ENCODE measurements at regions not wholly inside any gene's neighbourhood (a gene's known extent, or its start where the extent isn't known, plus 50 kb on each side); places are given as distances from the start of the nearest gene placed in this dataset.
"Not testable (repeated sequence)": the region's sequence is repeated elsewhere in the genome, so short reads cannot be mapped to it uniquely, and the experiment has no call there.

- H3K27me3 ChIP-seq (replicated peaks): no peaks in the 10 kb centered on the region
- H3K4me3 ChIP-seq (ENCODE audit: low read depth, low read length): no peak overlapping the region
- DNase-seq: no peak
- no peak overlapping the region for H3K27ac ChIP-seq
- H3K36me3 ChIP-seq (replicated peaks): no peaks in the 10 kb centered on the region
- in situ Hi-C loops (cut with HindIII; ENCODE audit: low pct_ligation_motif_present, low sequenced_read_pairs): no loop called here
- TF ChIP-seq, protein P1, sequence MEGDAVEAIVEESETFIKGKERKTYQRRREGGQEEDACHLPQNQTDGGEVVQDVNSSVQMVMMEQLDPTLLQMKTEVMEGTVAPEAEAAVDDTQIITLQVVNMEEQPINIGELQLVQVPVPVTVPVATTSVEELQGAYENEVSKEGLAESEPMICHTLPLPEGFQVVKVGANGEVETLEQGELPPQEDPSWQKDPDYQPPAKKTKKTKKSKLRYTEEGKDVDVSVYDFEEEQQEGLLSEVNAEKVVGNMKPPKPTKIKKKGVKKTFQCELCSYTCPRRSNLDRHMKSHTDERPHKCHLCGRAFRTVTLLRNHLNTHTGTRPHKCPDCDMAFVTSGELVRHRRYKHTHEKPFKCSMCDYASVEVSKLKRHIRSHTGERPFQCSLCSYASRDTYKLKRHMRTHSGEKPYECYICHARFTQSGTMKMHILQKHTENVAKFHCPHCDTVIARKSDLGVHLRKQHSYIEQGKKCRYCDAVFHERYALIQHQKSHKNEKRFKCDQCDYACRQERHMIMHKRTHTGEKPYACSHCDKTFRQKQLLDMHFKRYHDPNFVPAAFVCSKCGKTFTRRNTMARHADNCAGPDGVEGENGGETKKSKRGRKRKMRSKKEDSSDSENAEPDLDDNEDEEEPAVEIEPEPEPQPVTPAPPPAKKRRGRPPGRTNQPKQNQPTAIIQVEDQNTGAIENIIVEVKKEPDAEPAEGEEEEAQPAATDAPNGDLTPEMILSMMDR (IDR thresholded peaks at IDR 0.05; ENCODE audit: low read depth, low read length, missing control alignments): no peak
Observed at GRCh38 chr18:1311376-1311775, 406.7 kb downstream of the ADCYAP1 start.

DNA sequence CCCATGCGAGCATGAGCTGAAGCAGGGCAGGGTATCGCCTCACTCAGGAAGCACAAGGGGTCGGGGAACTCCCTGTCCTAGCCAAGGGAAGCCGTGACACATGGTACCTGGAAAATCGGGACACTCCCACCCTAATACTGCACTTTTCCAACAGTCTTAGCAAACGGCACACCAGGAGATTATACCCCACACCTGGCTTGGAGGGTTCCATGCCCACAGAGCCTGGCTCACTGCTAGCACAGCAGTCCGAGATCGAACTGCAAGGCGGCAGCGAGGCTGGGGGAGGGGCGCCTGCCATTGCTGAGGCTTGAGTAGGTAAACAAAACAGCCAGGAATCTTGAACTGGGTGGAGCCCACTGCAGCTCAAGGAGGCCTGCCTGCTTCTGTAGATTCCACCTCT, 430.7 kb downstream of the ADCYAP1 start:
- H3K27ac ChIP-seq; in situ Hi-C loops (cut with HindIII; ENCODE audit: low pct_ligation_motif_present, low sequenced_read_pairs); DNase-seq; H3K27me3 ChIP-seq (replicated peaks); H3K4me3 ChIP-seq (ENCODE audit: low read depth, low read length); H3K36me3 ChIP-seq (replicated peaks): not testable (repeated sequence)

DNA sequence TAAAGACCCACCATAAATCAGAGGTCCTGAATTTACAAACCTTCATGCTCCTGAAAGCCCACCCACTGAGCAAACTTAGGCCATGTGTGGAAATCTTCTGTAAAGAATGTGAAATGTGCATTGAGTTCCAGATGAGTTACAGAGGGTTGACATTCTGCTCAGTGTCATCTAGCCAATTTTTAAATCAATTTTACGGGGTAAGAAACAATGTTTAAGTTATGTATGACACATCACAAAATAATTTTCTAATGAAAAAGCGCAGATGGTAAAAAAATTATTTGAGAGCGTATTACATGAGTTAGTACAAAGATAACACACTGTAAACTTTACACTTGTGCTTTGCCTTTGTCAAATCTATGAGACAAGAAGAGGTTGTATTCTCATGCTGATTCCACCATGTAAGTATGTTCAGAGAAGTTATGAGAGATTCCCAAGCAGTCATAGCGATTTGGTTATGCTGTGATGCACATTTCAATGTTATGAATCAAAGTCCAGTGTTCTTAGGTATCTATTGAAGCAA, 446.3 kb downstream of the ADCYAP1 start:
- Histone ChIP-seq H3K27me3 (replicated peaks) (no peaks in the 10 kb centered on the region), H3K27ac (no peak overlapping the region), H3K36me3 (replicated peaks) (no peaks in the 10 kb centered on the region), H3K4me3 (ENCODE audit: low read depth, low read length) (no peak overlapping the region)
- in situ Hi-C loops (cut with HindIII; ENCODE audit: low pct_ligation_motif_present, low sequenced_read_pairs): no loop called here
- DNase-seq: no peak
- TF ChIP-seq, protein P1 (IDR thresholded peaks at IDR 0.05; ENCODE audit: low read depth, low read length, missing control alignments): no peak

- Histone ChIP-seq H3K36me3 (replicated peaks) (no peaks in the 10 kb centered on the region), H3K27me3 (replicated peaks) (no peaks in the 10 kb centered on the region), H3K4me3 (ENCODE audit: low read depth, low read length) (no peak overlapping the region), H3K27ac (no peak overlapping the region)
- in situ Hi-C loops (cut with HindIII; ENCODE audit: low pct_ligation_motif_present, low sequenced_read_pairs): no loop called here
- no peak for DNase-seq
- TF ChIP-seq, protein P1 (IDR thresholded peaks at IDR 0.05; ENCODE audit: low read depth, low read length, missing control alignments): no peak
Observed at GRCh38 chr18:1353025-1353424, 448.4 kb downstream of the ADCYAP1 start.

DNA sequence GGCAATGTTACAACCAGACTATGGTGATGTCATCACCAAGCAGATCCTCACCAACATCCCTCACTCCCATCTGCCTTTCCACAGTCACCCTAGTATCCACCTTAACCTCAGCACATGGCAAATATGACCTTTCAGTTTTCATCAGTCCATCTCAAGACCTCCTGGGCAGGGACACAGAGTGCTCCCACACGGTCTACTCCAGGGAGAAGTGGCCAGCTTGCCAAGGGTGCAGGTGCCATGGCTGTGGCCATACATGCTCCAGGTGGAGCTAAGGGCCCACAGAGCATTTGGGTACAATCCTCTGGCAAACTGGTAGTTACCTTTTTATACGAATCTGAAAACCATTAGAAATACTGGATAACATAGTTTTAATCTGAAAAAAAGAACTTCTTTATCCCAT, 453.1 kb downstream of the ADCYAP1 start:
- TF ChIP-seq, protein P1 (IDR thresholded peaks at IDR 0.05; ENCODE audit: low read depth, low read length, missing control alignments): no peak
- in situ Hi-C loops (cut with HindIII; ENCODE audit: low pct_ligation_motif_present, low sequenced_read_pairs): no loop called here
- no peak overlapping the region for H3K27ac ChIP-seq
- no peaks in the 10 kb centered on the region for H3K27me3 ChIP-seq (replicated peaks)
- DNase-seq: no peak
- H3K36me3 ChIP-seq (replicated peaks): no peaks in the 10 kb centered on the region
- H3K4me3 ChIP-seq (ENCODE audit: low read depth, low read length): no peak overlapping the region

DNA sequence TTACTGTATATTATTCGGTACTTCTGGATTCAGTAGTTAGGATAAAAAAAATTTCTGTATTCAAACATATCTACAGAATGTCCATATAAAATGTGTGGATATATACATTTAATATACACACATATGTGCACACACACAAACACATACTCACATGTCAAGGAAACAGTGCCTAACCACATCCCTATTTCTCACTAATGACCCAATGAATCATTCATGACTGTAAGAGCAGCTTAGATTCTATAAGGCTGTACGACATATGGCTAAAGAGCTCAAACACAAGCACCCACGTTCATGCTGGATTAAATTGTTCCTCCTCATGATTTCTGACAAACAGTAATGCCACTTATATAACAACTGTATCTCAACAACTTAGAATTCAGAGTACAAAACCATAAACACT, 457.3 kb downstream of the ADCYAP1 start:
- no peak for DNase-seq
- in situ Hi-C loops (cut with HindIII; ENCODE audit: low pct_ligation_motif_present, low sequenced_read_pairs): no loop called here
- no peak overlapping the region for H3K4me3 ChIP-seq (ENCODE audit: low read depth, low read length)
- H3K27me3 ChIP-seq (replicated peaks): no peaks in the 10 kb centered on the region
- TF ChIP-seq, protein P1 (IDR thresholded peaks at IDR 0.05; ENCODE audit: low read depth, low read length, missing control alignments): no peak
- H3K36me3 ChIP-seq (replicated peaks): no peaks in the 10 kb centered on the region
- no peak overlapping the region for H3K27ac ChIP-seq
